ENCODE measurements at regions not wholly inside any gene's neighbourhood (a gene's known extent, or its start where the extent isn't known, plus 50 kb on each side); places are given as distances from the start of the nearest gene placed in this dataset.

- Histone ChIP-seq H3K9me3 (ENCODE audit: control insufficient read depth, insufficient read depth, low read depth, low read length) (no peaks in the 10 kb centered on the region), H3K36me3 (ENCODE audit: control insufficient read depth in 2 of 2, insufficient read depth in 1 of 2, low read length in 2 of 2) (no peaks in the 10 kb centered on the region), H3K27ac (ENCODE audit: extremely low read depth, low read depth, low read length) (no peak overlapping the region), H3K4me1 (ENCODE audit: control insufficient read depth, insufficient read depth, low read length) (no peaks in the 10 kb centered on the region), H3K4me3 (ENCODE audit: low read depth, low read length) (no peak overlapping the region)
- TF ChIP-seq ZBTB44 (tag by site-specific recombination; IDR thresholded peaks at IDR 0.05): no peak
- no peak for TF ChIP-seq ZSCAN16 (tag by site-specific recombination; IDR thresholded peaks at IDR 0.05)
- no peak for TF ChIP-seq ZNF830 (tag by site-specific recombination; IDR thresholded peaks at IDR 0.05; ENCODE audit: low read depth)
- TF ChIP-seq, protein P1, sequence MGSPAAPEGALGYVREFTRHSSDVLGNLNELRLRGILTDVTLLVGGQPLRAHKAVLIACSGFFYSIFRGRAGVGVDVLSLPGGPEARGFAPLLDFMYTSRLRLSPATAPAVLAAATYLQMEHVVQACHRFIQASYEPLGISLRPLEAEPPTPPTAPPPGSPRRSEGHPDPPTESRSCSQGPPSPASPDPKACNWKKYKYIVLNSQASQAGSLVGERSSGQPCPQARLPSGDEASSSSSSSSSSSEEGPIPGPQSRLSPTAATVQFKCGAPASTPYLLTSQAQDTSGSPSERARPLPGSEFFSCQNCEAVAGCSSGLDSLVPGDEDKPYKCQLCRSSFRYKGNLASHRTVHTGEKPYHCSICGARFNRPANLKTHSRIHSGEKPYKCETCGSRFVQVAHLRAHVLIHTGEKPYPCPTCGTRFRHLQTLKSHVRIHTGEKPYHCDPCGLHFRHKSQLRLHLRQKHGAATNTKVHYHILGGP (tag by site-specific recombination; IDR thresholded peaks at IDR 0.05): no peak
- TF ChIP-seq ZNF423 (tag by site-specific recombination; IDR thresholded peaks at IDR 0.05): no peak
- no peak for TF ChIP-seq ZSCAN23 (tag by site-specific recombination; IDR thresholded peaks at IDR 0.05)
- TF ChIP-seq ZNF776 (tag by site-specific recombination; IDR thresholded peaks at IDR 0.05; ENCODE audit: borderline replicate concordance): no peak
- no peak for TF ChIP-seq ZNF747 (tag by site-specific recombination; IDR thresholded peaks at IDR 0.05)
- ChIA-PET CTCF (interaction anchor here (0.6 kb wide), 1 partner anchor 34 kb away, joined by 3 read pairs; no protein-coding TSS in a partner anchor), POLR2A (no interaction called here)
These were observed 77.0 kb downstream of the RWDD3 start for GRCh38 chr1:95311014-95311413.

DNA sequence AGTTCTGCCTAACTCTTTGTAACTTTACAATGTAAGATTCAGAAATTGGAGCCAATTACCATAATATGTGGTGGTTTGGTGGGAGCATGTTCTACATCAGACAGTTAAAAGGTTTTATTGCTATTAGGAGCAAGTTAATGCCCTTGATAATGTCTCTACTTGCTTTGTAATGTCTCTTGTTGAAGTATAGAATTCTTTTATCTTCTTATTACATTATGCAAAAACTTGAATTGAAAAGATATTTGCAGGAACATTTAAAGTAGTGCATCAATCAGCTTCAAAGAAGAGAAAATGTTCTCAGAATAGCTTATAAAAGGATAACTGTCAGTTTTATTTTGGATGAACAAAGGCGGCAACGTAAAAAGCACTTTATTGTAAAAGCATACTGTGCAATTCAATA is 77.8 kb downstream of the RWDD3 start:
- no peaks in the 10 kb centered on the region for H3K4me1 ChIP-seq (ENCODE audit: control insufficient read depth, insufficient read depth, low read length)
- H3K27ac ChIP-seq (ENCODE audit: extremely low read depth, low read depth, low read length): no peak overlapping the region
- ChIA-PET CTCF (no interaction called here), POLR2A (no interaction called here)
- H3K9me3 ChIP-seq (ENCODE audit: control insufficient read depth, insufficient read depth, low read depth, low read length): no peaks in the 10 kb centered on the region
- TF ChIP-seq ZNF324 (tag by site-specific recombination; IDR thresholded peaks at IDR 0.05) (no peak), ZNF112 (tag by site-specific recombination; IDR thresholded peaks at IDR 0.05) (no peak), KLF9 (tag by site-specific recombination; IDR thresholded peaks at IDR 0.05; ENCODE audit: low read depth) (no peak), ZNF624 (tag by site-specific recombination; IDR thresholded peaks at IDR 0.05) (no peak), ZNF747 (tag by site-specific recombination; IDR thresholded peaks at IDR 0.05) (no peak), SALL2 (tag by site-specific recombination; IDR thresholded peaks at IDR 0.05; ENCODE audit: borderline replicate concordance) (no peak), ZBTB20 (tag by site-specific recombination; IDR thresholded peaks at IDR 0.05) (no peak)
- H3K36me3 ChIP-seq (ENCODE audit: control insufficient read depth in 2 of 2, insufficient read depth in 1 of 2, low read length in 2 of 2): no peaks in the 10 kb centered on the region
- no peak overlapping the region for H3K4me3 ChIP-seq (ENCODE audit: low read depth, low read length)

- no peak overlapping the region for H3K4me3 ChIP-seq (ENCODE audit: low read depth, low read length)
- no peaks in the 10 kb centered on the region for H3K4me1 ChIP-seq (ENCODE audit: control insufficient read depth, insufficient read depth, low read length)
- CTCF ChIA-PET: no interaction called here
- POLR2A ChIA-PET: no interaction called here
- no peaks in the 10 kb centered on the region for H3K9me3 ChIP-seq (ENCODE audit: control insufficient read depth, insufficient read depth, low read depth, low read length)
- H3K27ac ChIP-seq (ENCODE audit: extremely low read depth, low read depth, low read length): no peak overlapping the region
- H3K36me3 ChIP-seq (ENCODE audit: control insufficient read depth in 2 of 2, insufficient read depth in 1 of 2, low read length in 2 of 2): no peaks in the 10 kb centered on the region
- TF ChIP-seq ZNF223 (tag by site-specific recombination; IDR thresholded peaks at IDR 0.05): no peak
- no peak for TF ChIP-seq ZBTB1 (tag by site-specific recombination; IDR thresholded peaks at IDR 0.05)
- TF ChIP-seq SETDB1 (IDR thresholded peaks at IDR 0.05; ENCODE audit: insufficient read length, low read length): no peak
These were observed 78.2 kb downstream of the RWDD3 start for GRCh38 chr1:95312181-95312580.

DNA sequence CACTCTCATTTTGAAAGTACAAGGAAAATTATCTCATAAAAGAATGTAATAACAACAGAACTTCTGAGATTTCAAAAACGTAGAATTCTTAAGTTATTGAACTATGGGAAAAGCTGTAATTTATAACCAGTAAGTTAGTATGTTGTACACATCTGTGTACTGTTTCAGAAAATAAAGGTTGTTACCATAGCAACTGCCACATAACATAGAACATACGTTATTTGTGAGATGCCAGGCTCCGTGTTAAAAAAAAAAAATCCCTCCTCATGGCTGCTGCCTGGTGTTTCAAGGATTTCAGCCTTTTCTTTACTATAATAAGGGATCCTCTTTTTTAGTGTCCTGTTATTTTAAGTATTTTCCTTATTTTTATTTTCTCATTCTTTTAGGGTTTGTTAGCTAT is 79.5 kb downstream of the RWDD3 start:
- POLR2A ChIA-PET: no interaction called here
- Histone ChIP-seq H3K4me3 (ENCODE audit: low read depth, low read length) (no peak overlapping the region), H3K36me3 (ENCODE audit: control insufficient read depth in 2 of 2, insufficient read depth in 1 of 2, low read length in 2 of 2) (no peaks in the 10 kb centered on the region), H3K4me1 (ENCODE audit: control insufficient read depth, insufficient read depth, low read length) (no peaks in the 10 kb centered on the region), H3K9me3 (ENCODE audit: control insufficient read depth, insufficient read depth, low read depth, low read length) (no peaks in the 10 kb centered on the region), H3K27ac (ENCODE audit: extremely low read depth, low read depth, low read length) (no peak overlapping the region)
- CTCF ChIA-PET: no interaction called here
- TF ChIP-seq, protein P2, sequence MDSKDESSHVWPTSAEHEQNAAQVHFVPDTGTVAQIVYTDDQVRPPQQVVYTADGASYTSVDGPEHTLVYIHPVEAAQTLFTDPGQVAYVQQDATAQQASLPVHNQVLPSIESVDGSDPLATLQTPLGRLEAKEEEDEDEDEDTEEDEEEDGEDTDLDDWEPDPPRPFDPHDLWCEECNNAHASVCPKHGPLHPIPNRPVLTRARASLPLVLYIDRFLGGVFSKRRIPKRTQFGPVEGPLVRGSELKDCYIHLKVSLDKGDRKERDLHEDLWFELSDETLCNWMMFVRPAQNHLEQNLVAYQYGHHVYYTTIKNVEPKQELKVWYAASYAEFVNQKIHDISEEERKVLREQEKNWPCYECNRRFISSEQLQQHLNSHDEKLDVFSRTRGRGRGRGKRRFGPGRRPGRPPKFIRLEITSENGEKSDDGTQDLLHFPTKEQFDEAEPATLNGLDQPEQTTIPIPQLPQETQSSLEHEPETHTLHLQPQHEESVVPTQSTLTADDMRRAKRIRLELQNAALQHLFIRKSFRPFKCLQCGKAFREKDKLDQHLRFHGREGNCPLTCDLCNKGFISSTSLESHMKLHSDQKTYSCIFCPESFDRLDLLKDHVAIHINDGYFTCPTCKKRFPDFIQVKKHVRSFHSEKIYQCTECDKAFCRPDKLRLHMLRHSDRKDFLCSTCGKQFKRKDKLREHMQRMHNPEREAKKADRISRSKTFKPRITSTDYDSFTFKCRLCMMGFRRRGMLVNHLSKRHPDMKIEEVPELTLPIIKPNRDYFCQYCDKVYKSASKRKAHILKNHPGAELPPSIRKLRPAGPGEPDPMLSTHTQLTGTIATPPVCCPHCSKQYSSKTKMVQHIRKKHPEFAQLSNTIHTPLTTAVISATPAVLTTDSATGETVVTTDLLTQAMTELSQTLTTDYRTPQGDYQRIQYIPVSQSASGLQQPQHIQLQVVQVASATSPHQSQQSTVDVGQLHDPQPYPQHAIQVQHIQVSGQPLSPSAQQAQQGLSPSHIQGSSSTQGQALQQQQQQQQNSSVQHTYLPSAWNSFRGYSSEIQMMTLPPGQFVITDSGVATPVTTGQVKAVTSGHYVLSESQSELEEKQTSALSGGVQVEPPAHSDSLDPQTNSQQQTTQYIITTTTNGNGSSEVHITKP (tag by site-specific recombination; IDR thresholded peaks at IDR 0.05): no peak
- no peak for TF ChIP-seq BCL11A (tag by site-specific recombination; IDR thresholded peaks at IDR 0.05; ENCODE audit: low read depth)
- no peak for TF ChIP-seq ZNF670 (tag by site-specific recombination; IDR thresholded peaks at IDR 0.05; ENCODE audit: low read depth)
- no peak for TF ChIP-seq ZNF704 (tag by site-specific recombination; IDR thresholded peaks at IDR 0.05)

Measured in HEK293 (cell line).